ENCODE measurements at regions not wholly inside any gene's neighbourhood (a gene's known extent, or its start where the extent isn't known, plus 50 kb on each side); places are given as distances from the start of the nearest gene placed in this dataset.
"Not testable (repeated sequence)": the region's sequence is repeated elsewhere in the genome, so short reads cannot be mapped to it uniquely, and the experiment has no call there.

GRCh38 chr15:69910514-69910913 is 187.2 kb downstream of the TLE3 start:
- Mint-ChIP-seq H3K4me3 (no peak overlapping the region), H3K9me3 (no peaks in the 10 kb centered on the region), H3K27me3 (ENCODE audit: low read depth) (peaks cover 6% of the 10 kb centered on the region), H3K36me3 (ENCODE audit: low read depth) (no peaks in the 10 kb centered on the region), H3K27ac (no peak overlapping the region), H3K4me1 (ENCODE audit: low read depth) (no peaks in the 10 kb centered on the region)
- no peak for DNase-seq (ENCODE audit: low spot score)

DNA sequence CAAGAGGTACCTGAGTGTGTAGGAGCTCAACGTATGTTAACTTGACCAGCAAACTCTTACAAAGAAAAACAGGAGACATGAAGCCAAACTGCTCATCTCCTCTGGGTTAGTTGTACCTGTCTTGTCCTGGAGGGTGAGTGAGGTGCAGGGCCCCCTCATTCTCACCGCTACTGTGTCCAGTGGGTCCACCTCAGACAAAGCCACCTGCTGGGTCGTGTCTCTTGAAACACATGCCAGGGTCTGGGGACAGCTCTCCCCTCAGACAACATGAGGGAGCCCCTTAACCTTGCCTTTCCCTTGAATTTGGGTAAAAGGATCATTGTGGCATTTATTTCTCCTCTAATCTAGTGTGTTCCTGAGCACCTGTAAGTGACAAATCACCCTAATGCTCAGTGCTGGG is 185.6 kb downstream of the TLE3 start:
- Mint-ChIP-seq H3K4me3 (no peak overlapping the region), H3K9me3 (no peaks in the 10 kb centered on the region), H3K27ac (no peak overlapping the region), H3K27me3 (ENCODE audit: low read depth) (peaks cover 6% of the 10 kb centered on the region), H3K4me1 (ENCODE audit: low read depth) (no peaks in the 10 kb centered on the region), H3K36me3 (ENCODE audit: low read depth) (no peaks in the 10 kb centered on the region)
- no peak for DNase-seq (ENCODE audit: low spot score)

GRCh38 chr15:69914040-69914439 is 183.7 kb downstream of the TLE3 start:
- H3K4me1 Mint-ChIP-seq (ENCODE audit: low read depth), result no peaks in the 10 kb centered on the region
- no peaks in the 10 kb centered on the region for H3K9me3 Mint-ChIP-seq
- no peak overlapping the region for H3K27ac Mint-ChIP-seq
- no peaks in the 10 kb centered on the region for H3K36me3 Mint-ChIP-seq (ENCODE audit: low read depth)
- H3K4me3 Mint-ChIP-seq, result no peak overlapping the region
- no peak for DNase-seq (ENCODE audit: low spot score)
- peaks cover 3% of the 10 kb centered on the region for H3K27me3 Mint-ChIP-seq (ENCODE audit: low read depth)

GRCh38 chr15:69914960-69915359 is 182.8 kb downstream of the TLE3 start:
- no peaks in the 10 kb centered on the region for H3K9me3 Mint-ChIP-seq
- no peaks in the 10 kb centered on the region for H3K36me3 Mint-ChIP-seq (ENCODE audit: low read depth)
- no peak for DNase-seq (ENCODE audit: low spot score)
- H3K27me3 Mint-ChIP-seq (ENCODE audit: low read depth), result peaks cover 3% of the 10 kb centered on the region
- no peak overlapping the region for H3K27ac Mint-ChIP-seq
- no peak overlapping the region for H3K4me3 Mint-ChIP-seq
- no peaks in the 10 kb centered on the region for H3K4me1 Mint-ChIP-seq (ENCODE audit: low read depth)

DNA sequence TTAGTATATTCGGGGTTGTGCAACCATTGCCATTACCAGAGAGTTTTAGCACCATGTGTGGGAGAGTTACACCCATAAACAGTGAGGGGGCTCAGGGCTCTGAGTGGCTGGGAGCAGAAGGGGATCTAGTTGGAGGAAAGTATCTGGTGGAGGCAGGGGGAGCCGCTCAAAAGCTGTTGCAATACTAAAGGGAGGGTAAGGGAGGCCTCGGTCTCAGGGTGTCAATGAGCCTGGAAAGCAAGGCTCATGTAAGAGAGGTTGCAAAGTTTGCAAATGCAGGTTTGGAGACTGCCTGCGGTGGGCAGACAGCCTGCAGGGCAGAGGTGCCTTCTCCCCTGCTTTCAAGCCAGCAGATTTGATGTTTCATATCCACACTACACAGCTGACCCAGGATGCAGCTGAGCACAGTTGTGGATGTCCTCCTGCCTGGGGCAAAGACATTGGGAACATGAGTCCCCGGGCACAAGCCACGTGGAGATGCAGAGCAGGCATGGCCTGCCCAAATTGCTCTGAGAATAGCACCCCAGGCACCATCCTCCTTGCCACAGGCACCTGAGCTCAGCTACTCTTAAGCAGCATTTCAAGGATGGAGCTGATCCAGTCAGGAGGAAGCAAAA is 181.4 kb downstream of the TLE3 start:
- Mint-ChIP-seq H3K4me3 (no peak overlapping the region), H3K4me1 (ENCODE audit: low read depth) (no peaks in the 10 kb centered on the region), H3K27me3 (ENCODE audit: low read depth) (peaks cover 3% of the 10 kb centered on the region), H3K27ac (no peak overlapping the region), H3K36me3 (ENCODE audit: low read depth) (no peaks in the 10 kb centered on the region), H3K9me3 (no peaks in the 10 kb centered on the region)
- no peak for DNase-seq (ENCODE audit: low spot score)

GRCh38 chr15:69917056-69917455 is 180.7 kb downstream of the TLE3 start:
- H3K4me3 Mint-ChIP-seq, result no peak overlapping the region
- H3K36me3 Mint-ChIP-seq (ENCODE audit: low read depth), result no peaks in the 10 kb centered on the region
- no peaks in the 10 kb centered on the region for H3K9me3 Mint-ChIP-seq
- H3K4me1 Mint-ChIP-seq (ENCODE audit: low read depth), result no peaks in the 10 kb centered on the region
- peaks cover 5% of the 10 kb centered on the region for H3K27me3 Mint-ChIP-seq (ENCODE audit: low read depth)
- no peak overlapping the region for H3K27ac Mint-ChIP-seq
- DNase-seq (ENCODE audit: low spot score), result no peak

GRCh38 chr15:69919816-69920215 is 177.9 kb downstream of the TLE3 start:
- Mint-ChIP-seq H3K27me3 (ENCODE audit: low read depth) (peaks cover 8% of the 10 kb centered on the region), H3K36me3 (ENCODE audit: low read depth) (no peaks in the 10 kb centered on the region), H3K4me1 (ENCODE audit: low read depth) (no peaks in the 10 kb centered on the region)

GRCh38 chr15:69920221-69920620 is 177.5 kb downstream of the TLE3 start:
- H3K4me3 Mint-ChIP-seq, result no peak overlapping the region
- H3K9me3 Mint-ChIP-seq, result peaks cover 18% of the 10 kb centered on the region
- no peaks in the 10 kb centered on the region for H3K36me3 Mint-ChIP-seq (ENCODE audit: low read depth)
- no peaks in the 10 kb centered on the region for H3K4me1 Mint-ChIP-seq (ENCODE audit: low read depth)
- DNase-seq (ENCODE audit: low spot score), result no peak
- peaks cover 8% of the 10 kb centered on the region for H3K27me3 Mint-ChIP-seq (ENCODE audit: low read depth)
- no peak overlapping the region for H3K27ac Mint-ChIP-seq

More at GRCh38 chr15:69919816-69920215, 177.9 kb downstream of the TLE3 start:
- peaks cover 15% of the 10 kb centered on the region for H3K9me3 Mint-ChIP-seq
- no peak overlapping the region for H3K27ac Mint-ChIP-seq
- DNase-seq (ENCODE audit: low spot score), result no peak
- H3K4me3 Mint-ChIP-seq, result no peak overlapping the region

- Mint-ChIP-seq H3K9me3 (peaks cover 21% of the 10 kb centered on the region), H3K4me3 (no peak overlapping the region), H3K4me1 (ENCODE audit: low read depth) (no peaks in the 10 kb centered on the region), H3K27ac (no peak overlapping the region), H3K36me3 (ENCODE audit: low read depth) (no peaks in the 10 kb centered on the region), H3K27me3 (ENCODE audit: low read depth) (peaks cover 8% of the 10 kb centered on the region)
- no peak for DNase-seq (ENCODE audit: low spot score)
These were observed 175.8 kb downstream of the TLE3 start for GRCh38 chr15:69921626-69922619.

DNA sequence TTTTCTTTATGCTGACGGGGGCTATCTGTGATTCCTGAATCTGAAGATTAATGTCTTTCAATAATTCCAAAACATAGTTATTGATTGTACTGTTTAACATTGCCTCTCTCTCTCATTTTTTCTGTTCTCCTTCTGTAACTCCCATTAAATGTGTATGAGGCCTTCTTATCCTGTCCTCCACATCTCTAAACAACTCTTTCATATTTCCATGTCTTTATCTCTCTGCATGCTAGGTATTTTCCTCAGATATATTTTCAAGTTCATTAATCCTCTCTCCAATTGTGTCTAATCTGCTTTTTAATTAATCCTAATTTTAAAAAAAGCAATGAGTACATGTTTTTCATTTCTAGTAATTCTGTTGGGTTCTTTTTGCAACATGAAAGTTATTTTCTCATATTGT is 173.2 kb downstream of the TLE3 start:
- DNase-seq (ENCODE audit: low spot score), result no peak
- Mint-ChIP-seq H3K4me1 (ENCODE audit: low read depth) (no peaks in the 10 kb centered on the region), H3K27me3 (ENCODE audit: low read depth) (peaks cover 8% of the 10 kb centered on the region), H3K36me3 (ENCODE audit: low read depth) (no peaks in the 10 kb centered on the region), H3K4me3 (no peak overlapping the region), H3K9me3 (peaks cover 21% of the 10 kb centered on the region), H3K27ac (no peak overlapping the region)

- no peak for DNase-seq (ENCODE audit: low spot score)
- Mint-ChIP-seq H3K9me3 (peaks cover 21% of the 10 kb centered on the region), H3K4me3 (no peak overlapping the region), H3K4me1 (ENCODE audit: low read depth) (no peaks in the 10 kb centered on the region), H3K36me3 (ENCODE audit: low read depth) (no peaks in the 10 kb centered on the region), H3K27me3 (ENCODE audit: low read depth) (peaks cover 13% of the 10 kb centered on the region), H3K27ac (no peak overlapping the region)
These were observed 171.7 kb downstream of the TLE3 start for GRCh38 chr15:69926006-69926405.

- peaks cover 21% of the 10 kb centered on the region for H3K9me3 Mint-ChIP-seq
- no peaks in the 10 kb centered on the region for H3K4me1 Mint-ChIP-seq (ENCODE audit: low read depth)
- H3K27me3 Mint-ChIP-seq (ENCODE audit: low read depth), result peaks cover 10% of the 10 kb centered on the region
- H3K4me3 Mint-ChIP-seq, result no peak overlapping the region
- H3K36me3 Mint-ChIP-seq (ENCODE audit: low read depth), result no peaks in the 10 kb centered on the region
- H3K27ac Mint-ChIP-seq, result no peak overlapping the region
- no peak for DNase-seq (ENCODE audit: low spot score)
These were observed 171.0 kb downstream of the TLE3 start for GRCh38 chr15:69926721-69927120.

- peaks cover 15% of the 10 kb centered on the region for H3K27me3 Mint-ChIP-seq (ENCODE audit: low read depth)
These were observed 168.8 kb downstream of the TLE3 start for GRCh38 chr15:69928890-69929289.

GRCh38 chr15:69929905-69930630 is 167.6 kb downstream of the TLE3 start:
- Mint-ChIP-seq H3K4me3 (no peak overlapping the region), H3K27me3 (ENCODE audit: low read depth) (peaks cover 23% of the 10 kb centered on the region)

More at GRCh38 chr15:69928890-69929289, 168.8 kb downstream of the TLE3 start:
- H3K27ac Mint-ChIP-seq; H3K36me3 Mint-ChIP-seq (ENCODE audit: low read depth); H3K4me3 Mint-ChIP-seq; H3K4me1 Mint-ChIP-seq (ENCODE audit: low read depth); DNase-seq (ENCODE audit: low spot score): not testable (repeated sequence)
- peaks cover 14% of the 10 kb centered on the region for H3K9me3 Mint-ChIP-seq

More at GRCh38 chr15:69929905-69930630, 167.6 kb downstream of the TLE3 start:
- Mint-ChIP-seq H3K36me3 (ENCODE audit: low read depth) (no peaks in the 10 kb centered on the region), H3K4me1 (ENCODE audit: low read depth) (no peaks in the 10 kb centered on the region), H3K27ac (no peak overlapping the region), H3K9me3 (peaks cover 4% of the 10 kb centered on the region)
- DNase-seq (ENCODE audit: low spot score), result no peak
